ENCODE measurements at regions not wholly inside any gene's neighbourhood (a gene's known extent, or its start where the extent isn't known, plus 50 kb on each side); places are given as distances from the start of the nearest gene placed in this dataset.
"Not testable (repeated sequence)": the region's sequence is repeated elsewhere in the genome, so short reads cannot be mapped to it uniquely, and the experiment has no call there.

DNA sequence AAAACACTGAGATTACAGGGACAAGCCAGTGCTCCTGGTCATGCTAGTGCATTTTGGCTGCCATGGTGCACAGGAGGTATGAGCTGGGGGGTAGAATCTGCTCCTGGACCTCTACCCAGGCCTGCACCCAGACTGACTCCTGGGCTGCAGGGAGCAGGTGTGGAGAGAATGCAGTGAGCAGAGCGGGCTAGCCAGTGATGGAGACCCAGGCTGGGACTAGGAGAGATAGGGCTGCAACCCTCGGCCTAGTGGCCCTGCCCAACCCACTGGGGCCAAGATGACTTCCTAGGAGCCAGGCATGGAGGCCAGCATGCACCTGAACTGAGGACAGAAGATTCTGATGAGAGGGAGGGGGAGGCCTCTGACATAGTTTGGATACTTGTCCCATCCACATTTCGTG is 55.9 kb upstream of the CSPG4 start:
- H3K9me3 ChIP-seq (ENCODE audit: control insufficient read depth, insufficient read depth, low read length); BruUV-seq (replicated peaks); H2AK5ac ChIP-seq (ENCODE audit: low read depth, low read length); H2BK120ac ChIP-seq (ENCODE audit: low read depth, low read length); H2AK9ac ChIP-seq (replicated peaks; ENCODE audit: low read depth, low read length, poor library complexity); in situ Hi-C loops (cut with MboI; ENCODE audit: low sequenced_read_pairs); H3K56ac ChIP-seq (ENCODE audit: extremely low read depth, insufficient read depth, low read length); H3K79me1 ChIP-seq (ENCODE audit: low read depth in 1 of 2, low read length in 2 of 2); H4K91ac ChIP-seq (ENCODE audit: insufficient read depth, low read depth, low read length); dilution Hi-C loops (cut with HindIII; ENCODE audit: low sequenced_read_pairs, unreplicated experiment); H2BK20ac ChIP-seq (ENCODE audit: low read depth, low read length); DNase-seq; H3K4me3 ChIP-seq (ENCODE audit: insufficient read depth, low read depth, low read length); CTCF ChIA-PET; H3K18ac ChIP-seq (ENCODE audit: low read depth, low read length); H4K8ac ChIP-seq (ENCODE audit: low read depth in 2 of 2, low read length in 2 of 2); ATAC-seq (ENCODE audit: low read depth); H3K9me1 ChIP-seq (ENCODE audit: insufficient read depth, low read length); H3K27ac ChIP-seq (ENCODE audit: insufficient read depth, low read length); H3K4me1 ChIP-seq (ENCODE audit: control insufficient read depth, insufficient read depth, low read length); H3K23ac ChIP-seq (ENCODE audit: low read depth, low read length); intact Hi-C loops (cut with micrococcal nuclease); H2BK5ac ChIP-seq (ENCODE audit: low read depth, low read length, poor library complexity, severe bottlenecking); H3K4ac ChIP-seq (ENCODE audit: low read depth, low read length); H4K5ac ChIP-seq (ENCODE audit: low read depth, low read length); H3K36me3 ChIP-seq (ENCODE audit: control insufficient read depth, insufficient read depth, low read length); H2AFZ ChIP-seq (replicated peaks; ENCODE audit: low read length, poor library complexity); H3K9ac ChIP-seq (ENCODE audit: low read depth, low read length); H3K4me2 ChIP-seq (ENCODE audit: low read depth, low read length); H2BK15ac ChIP-seq (ENCODE audit: low read depth, low read length); H3K14ac ChIP-seq (replicated peaks; ENCODE audit: low read depth, low read length); H4K20me1 ChIP-seq (ENCODE audit: insufficient read depth, low read length); POLR2A ChIA-PET (ENCODE audit: unreplicated experiment): not testable (repeated sequence)
- peaks cover 23% of the 10 kb centered on the region for H3K27me3 ChIP-seq (ENCODE audit: control insufficient read depth, insufficient read depth, low read length)
- no CpG with 5 or more reads among the region's 3 CpGs for WGBS, 2 experiments (ENCODE audit: extremely low coverage in 2 of 2, insufficient read length in 1 of 2)

DNA sequence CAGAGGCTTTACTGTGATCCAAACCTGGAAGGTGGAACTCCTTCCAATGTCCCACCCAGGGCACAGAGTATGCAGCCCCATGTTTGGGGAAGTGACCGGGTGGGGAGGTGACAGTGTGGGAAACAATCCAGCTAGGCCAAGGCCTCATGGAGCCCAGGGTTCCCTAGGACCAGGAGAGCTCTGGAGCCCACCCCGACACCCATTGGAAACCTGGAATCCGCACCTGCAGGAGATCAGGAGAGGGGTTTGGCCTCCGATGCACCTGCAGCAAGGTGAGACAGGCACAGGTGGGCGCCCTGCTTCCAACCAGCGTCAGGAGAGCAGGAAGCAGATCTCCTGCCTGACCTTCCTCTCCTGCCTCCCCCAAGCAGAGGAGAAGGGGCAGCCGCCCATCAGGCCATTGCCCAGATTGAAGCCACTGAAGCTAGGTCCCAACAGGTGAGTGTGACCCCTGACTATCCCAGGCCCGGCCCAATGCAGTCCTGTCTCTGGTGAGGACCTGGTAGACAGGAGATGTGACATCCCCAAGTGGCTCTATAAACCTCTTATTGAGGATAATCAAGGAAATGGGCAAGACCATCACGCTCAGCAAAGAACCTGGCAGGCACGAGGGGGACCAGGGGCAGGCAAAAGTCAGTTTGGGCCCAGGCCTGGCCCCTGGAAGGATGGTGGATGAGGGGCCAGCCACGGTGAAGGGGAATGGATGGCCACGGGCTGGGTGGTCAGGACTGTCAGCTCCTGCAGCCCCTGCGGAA is 53.1 kb upstream of the CSPG4 start:
- H3K56ac ChIP-seq (ENCODE audit: extremely low read depth, insufficient read depth, low read length); H3K14ac ChIP-seq (replicated peaks; ENCODE audit: low read depth, low read length); H2BK5ac ChIP-seq (ENCODE audit: low read depth, low read length, poor library complexity, severe bottlenecking); dilution Hi-C loops (cut with HindIII; ENCODE audit: low sequenced_read_pairs, unreplicated experiment); H2BK15ac ChIP-seq (ENCODE audit: low read depth, low read length); ATAC-seq (ENCODE audit: low read depth); H3K23ac ChIP-seq (ENCODE audit: low read depth, low read length); H4K91ac ChIP-seq (ENCODE audit: insufficient read depth, low read depth, low read length); H3K4me3 ChIP-seq (ENCODE audit: insufficient read depth, low read depth, low read length); H2AK5ac ChIP-seq (ENCODE audit: low read depth, low read length); DNase-seq; H3K9me1 ChIP-seq (ENCODE audit: insufficient read depth, low read length); H3K4ac ChIP-seq (ENCODE audit: low read depth, low read length); H4K5ac ChIP-seq (ENCODE audit: low read depth, low read length); H2BK120ac ChIP-seq (ENCODE audit: low read depth, low read length); POLR2A ChIA-PET (ENCODE audit: unreplicated experiment); CTCF ChIA-PET; H2BK20ac ChIP-seq (ENCODE audit: low read depth, low read length); H2AK9ac ChIP-seq (replicated peaks; ENCODE audit: low read depth, low read length, poor library complexity); H3K18ac ChIP-seq (ENCODE audit: low read depth, low read length); H3K4me2 ChIP-seq (ENCODE audit: low read depth, low read length); H4K8ac ChIP-seq (ENCODE audit: low read depth in 2 of 2, low read length in 2 of 2); H3K4me1 ChIP-seq (ENCODE audit: control insufficient read depth, insufficient read depth, low read length); H3K79me1 ChIP-seq (ENCODE audit: low read depth in 1 of 2, low read length in 2 of 2); BruUV-seq (replicated peaks); H3K27ac ChIP-seq (ENCODE audit: insufficient read depth, low read length); in situ Hi-C loops (cut with MboI; ENCODE audit: low sequenced_read_pairs); H3K36me3 ChIP-seq (ENCODE audit: control insufficient read depth, insufficient read depth, low read length); intact Hi-C loops (cut with micrococcal nuclease); H4K20me1 ChIP-seq (ENCODE audit: insufficient read depth, low read length); H3K9ac ChIP-seq (ENCODE audit: low read depth, low read length); H2AFZ ChIP-seq (replicated peaks; ENCODE audit: low read length, poor library complexity); H3K9me3 ChIP-seq (ENCODE audit: control insufficient read depth, insufficient read depth, low read length): not testable (repeated sequence)
- WGBS, 2 experiments (ENCODE audit: extremely low coverage in 2 of 2, insufficient read length in 1 of 2) = 72% methylated on average over 3 of the region's 13 CpGs; no CpG with 5 or more reads in 1 of the 2 experiments
- H3K27me3 ChIP-seq (ENCODE audit: control insufficient read depth, insufficient read depth, low read length) = peaks cover 15% of the 10 kb centered on the region

Data from IMR-90 (cell line).